Adrenal gland (tissue), 5 donors: ENCODE measurements at regions not wholly inside any gene's neighbourhood (a gene's known extent, or its start where the extent isn't known, plus 50 kb on each side); places are given as distances from the start of the nearest gene placed in this dataset.

Experiments used
- POLR2A ChIP-seq, 2 donors: fragments of 450-650 bp; IDR thresholded peaks; one replicate each; pipeline ENCODE4 v1.6.1; 2017; ENCODE audit warnings: antibody characterized with exemption in 2 of 2, mild to moderate bottlenecking in 2 of 2, moderate library complexity in 1 of 2
- TF ChIP-seq, protein P1 (sequence below), 6 experiments: fragments of 450-650 bp in 4 of 6; fragments of 200-600 bp in 2 of 6; sonication (generic) in 1 of 6; IDR thresholded peaks; 1 replicate in 5 of 6; 2 replicates in 1 of 6; pipeline versions ENCODE4 v1.5.1 to v1.8.0; 2016 to 2021; ENCODE audit warnings: antibody characterized with exemption in 6 of 6, mild to moderate bottlenecking in 2 of 6, moderate library complexity in 1 of 6
- donor health status: DM: no; HTN: no; CAD: no.

DNA sequence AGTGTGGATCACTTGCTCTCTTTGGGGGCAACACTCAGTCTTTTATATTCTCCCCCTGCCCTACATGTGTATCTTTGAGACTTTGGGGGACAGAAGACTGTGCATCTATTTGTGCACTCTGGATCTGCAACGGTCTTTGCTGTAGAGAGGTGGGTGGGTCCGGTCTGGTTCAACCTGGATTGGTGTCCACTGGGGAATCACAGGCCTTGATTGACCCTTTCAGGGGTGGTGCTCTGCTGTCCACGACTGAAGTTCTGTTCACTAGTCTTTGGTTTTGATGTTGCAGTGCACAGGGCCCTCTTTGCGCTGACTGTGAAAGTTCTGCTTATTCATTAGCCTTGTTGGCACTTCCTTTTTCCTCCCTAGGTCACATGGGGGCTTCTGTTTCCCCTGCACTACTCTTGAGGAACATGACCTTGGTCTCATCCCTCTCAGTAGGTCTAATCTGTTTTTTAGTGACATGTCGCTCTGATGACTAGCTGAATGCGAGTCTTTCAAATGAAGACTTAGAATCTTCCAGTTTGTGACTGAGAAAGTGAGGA lies 284.2 kb downstream of the SV2B start:
- TF ChIP-seq, protein P1, sequence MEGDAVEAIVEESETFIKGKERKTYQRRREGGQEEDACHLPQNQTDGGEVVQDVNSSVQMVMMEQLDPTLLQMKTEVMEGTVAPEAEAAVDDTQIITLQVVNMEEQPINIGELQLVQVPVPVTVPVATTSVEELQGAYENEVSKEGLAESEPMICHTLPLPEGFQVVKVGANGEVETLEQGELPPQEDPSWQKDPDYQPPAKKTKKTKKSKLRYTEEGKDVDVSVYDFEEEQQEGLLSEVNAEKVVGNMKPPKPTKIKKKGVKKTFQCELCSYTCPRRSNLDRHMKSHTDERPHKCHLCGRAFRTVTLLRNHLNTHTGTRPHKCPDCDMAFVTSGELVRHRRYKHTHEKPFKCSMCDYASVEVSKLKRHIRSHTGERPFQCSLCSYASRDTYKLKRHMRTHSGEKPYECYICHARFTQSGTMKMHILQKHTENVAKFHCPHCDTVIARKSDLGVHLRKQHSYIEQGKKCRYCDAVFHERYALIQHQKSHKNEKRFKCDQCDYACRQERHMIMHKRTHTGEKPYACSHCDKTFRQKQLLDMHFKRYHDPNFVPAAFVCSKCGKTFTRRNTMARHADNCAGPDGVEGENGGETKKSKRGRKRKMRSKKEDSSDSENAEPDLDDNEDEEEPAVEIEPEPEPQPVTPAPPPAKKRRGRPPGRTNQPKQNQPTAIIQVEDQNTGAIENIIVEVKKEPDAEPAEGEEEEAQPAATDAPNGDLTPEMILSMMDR (IDR thresholded peaks at IDR 0.05), result no peak
- no peak for TF ChIP-seq POLR2A (IDR thresholded peaks at IDR 0.05)
